ENCODE measurements at regions not wholly inside any gene's neighbourhood (a gene's known extent, or its start where the extent isn't known, plus 50 kb on each side); places are given as distances from the start of the nearest gene placed in this dataset.

- no peak overlapping the region for H2AFZ ChIP-seq (ENCODE audit: low read length)
- H3K27me3 ChIP-seq (ENCODE audit: insufficient read depth, low read length), result no peaks in the 10 kb centered on the region
- no peaks in the 10 kb centered on the region for H3K36me3 ChIP-seq (ENCODE audit: insufficient read depth, low read length)
- no peak overlapping the region for H3K4me3 ChIP-seq (ENCODE audit: insufficient read depth, low read length)
- H4K20me1 ChIP-seq (ENCODE audit: insufficient read depth, low read length), result no peaks in the 10 kb centered on the region
- no peaks in the 10 kb centered on the region for H3K9me3 ChIP-seq (ENCODE audit: low read depth, low read length)
- peaks cover 63% of the 10 kb centered on the region for H3K4me1 ChIP-seq (ENCODE audit: insufficient read depth, low read length)
- peak overlapping the region; percentile 38 for H3K27ac ChIP-seq (ENCODE audit: low read depth, low read length)
- no peaks in the 10 kb centered on the region for H3K79me2 ChIP-seq (ENCODE audit: insufficient read depth, low read length)
- no peak for TF ChIP-seq CTCF (IDR thresholded peaks at IDR 0.05; ENCODE audit: extremely low read depth, low read depth, low read length)
- no peak overlapping the region for H3K4me2 ChIP-seq (ENCODE audit: insufficient read depth, low read length)
- DNase-seq (ENCODE audit: insufficient read length, low spot score, missing footprints), result no peak
These were observed 596.0 kb downstream of the COL12A1 start for GRCh38 chr6:74609871-74610270.

DNA sequence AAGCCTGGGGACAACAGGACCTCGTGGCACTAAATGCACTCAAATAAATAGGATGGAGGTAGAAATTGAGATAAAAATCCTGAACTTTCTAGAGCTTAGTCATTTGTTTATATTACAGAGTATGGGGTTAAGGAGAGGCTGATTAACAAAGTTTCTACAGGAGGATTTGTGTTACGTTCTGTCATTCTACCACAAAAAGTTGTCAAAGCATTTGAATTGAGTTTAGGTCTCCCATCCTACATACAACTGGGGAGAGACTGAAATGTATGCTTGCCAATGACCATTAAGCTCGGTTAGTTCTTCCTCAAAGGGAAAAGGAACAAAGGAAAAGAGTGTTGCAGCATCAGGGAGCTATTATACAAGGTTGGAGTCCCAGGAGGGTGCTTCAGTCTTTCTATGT lies 597.9 kb downstream of the COL12A1 start:
- Histone ChIP-seq H3K27me3 (ENCODE audit: insufficient read depth, low read length) (no peaks in the 10 kb centered on the region), H2AFZ (ENCODE audit: low read length) (peak overlapping the region; percentile 45), H4K20me1 (ENCODE audit: insufficient read depth, low read length) (no peaks in the 10 kb centered on the region), H3K79me2 (ENCODE audit: insufficient read depth, low read length) (no peaks in the 10 kb centered on the region), H3K36me3 (ENCODE audit: insufficient read depth, low read length) (no peaks in the 10 kb centered on the region), H3K4me2 (ENCODE audit: insufficient read depth, low read length) (peak overlapping the region; percentile 26), H3K27ac (ENCODE audit: low read depth, low read length) (peak overlapping the region; percentile 86), H3K9me3 (ENCODE audit: low read depth, low read length) (no peaks in the 10 kb centered on the region), H3K4me1 (ENCODE audit: insufficient read depth, low read length) (peaks cover 77% of the 10 kb centered on the region), H3K4me3 (ENCODE audit: insufficient read depth, low read length) (no peak overlapping the region)
- DNase-seq (ENCODE audit: insufficient read length, low spot score, missing footprints), result no peak
- no peak for TF ChIP-seq CTCF (IDR thresholded peaks at IDR 0.05; ENCODE audit: extremely low read depth, low read depth, low read length)

DNA sequence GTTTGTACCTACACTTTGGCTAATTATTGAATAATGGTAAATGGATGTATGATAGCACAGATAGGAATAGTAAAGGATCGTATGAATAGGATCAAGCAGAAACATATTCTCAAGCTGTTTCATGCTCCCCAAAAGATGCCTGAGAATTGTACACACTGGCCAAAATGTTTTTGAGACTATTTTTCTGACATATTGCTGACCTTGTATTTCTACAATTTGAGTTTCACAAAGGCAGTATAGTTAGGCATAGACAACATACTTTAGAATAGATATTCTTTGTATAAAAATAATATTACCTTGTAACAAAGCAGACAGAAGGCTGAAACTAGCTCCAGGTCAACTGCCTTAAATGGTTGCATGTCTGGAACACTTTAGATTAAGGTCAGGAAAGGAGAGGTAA lies 598.4 kb downstream of the COL12A1 start:
- Histone ChIP-seq H3K4me1 (ENCODE audit: insufficient read depth, low read length) (peaks cover 77% of the 10 kb centered on the region), H3K27ac (ENCODE audit: low read depth, low read length) (peak overlapping the region; percentile 86), H3K4me2 (ENCODE audit: insufficient read depth, low read length) (peak overlapping the region; percentile 67)

GRCh38 chr6:74606582-74607071 lies 599.2 kb downstream of the COL12A1 start:
- peak overlapping the region; percentile 86 for H3K27ac ChIP-seq (ENCODE audit: low read depth, low read length)
- H3K9me3 ChIP-seq (ENCODE audit: low read depth, low read length), result no peaks in the 10 kb centered on the region
- peak overlapping the region; percentile 67 for H3K4me2 ChIP-seq (ENCODE audit: insufficient read depth, low read length)
- TF ChIP-seq CTCF (IDR thresholded peaks at IDR 0.05; ENCODE audit: extremely low read depth, low read depth, low read length), result no peak
- DNase-seq (ENCODE audit: insufficient read length, low spot score, missing footprints), result peak; percentile 29
- H3K36me3 ChIP-seq (ENCODE audit: insufficient read depth, low read length), result no peaks in the 10 kb centered on the region
- H3K4me1 ChIP-seq (ENCODE audit: insufficient read depth, low read length), result peaks cover 73% of the 10 kb centered on the region
- H2AFZ ChIP-seq (ENCODE audit: low read length), result no peak overlapping the region
- peak overlapping the region; percentile 16 for H3K4me3 ChIP-seq (ENCODE audit: insufficient read depth, low read length)
- no peaks in the 10 kb centered on the region for H4K20me1 ChIP-seq (ENCODE audit: insufficient read depth, low read length)
- H3K79me2 ChIP-seq (ENCODE audit: insufficient read depth, low read length), result no peaks in the 10 kb centered on the region
- H3K27me3 ChIP-seq (ENCODE audit: insufficient read depth, low read length), result no peaks in the 10 kb centered on the region

More for the DNA sequence above, 598.4 kb downstream of the COL12A1 start:
- Histone ChIP-seq H3K9me3 (ENCODE audit: low read depth, low read length) (no peaks in the 10 kb centered on the region), H3K4me3 (ENCODE audit: insufficient read depth, low read length) (no peak overlapping the region), H2AFZ (ENCODE audit: low read length) (no peak overlapping the region), H3K36me3 (ENCODE audit: insufficient read depth, low read length) (no peaks in the 10 kb centered on the region), H3K27me3 (ENCODE audit: insufficient read depth, low read length) (no peaks in the 10 kb centered on the region), H4K20me1 (ENCODE audit: insufficient read depth, low read length) (no peaks in the 10 kb centered on the region), H3K79me2 (ENCODE audit: insufficient read depth, low read length) (no peaks in the 10 kb centered on the region)
- no peak for TF ChIP-seq CTCF (IDR thresholded peaks at IDR 0.05; ENCODE audit: extremely low read depth, low read depth, low read length)
- DNase-seq (ENCODE audit: insufficient read length, low spot score, missing footprints), result no peak

Data from osteoblast (primary cell).